ENCODE measurements at regions not wholly inside any gene's neighbourhood (a gene's known extent, or its start where the extent isn't known, plus 50 kb on each side); places are given as distances from the start of the nearest gene placed in this dataset.

- no peak for TF ChIP-seq NFE2L1 (CRISPR knock-in tag; IDR thresholded peaks at IDR 0.05)
- no peak for TF ChIP-seq RELA (CRISPR knock-in tag; IDR thresholded peaks at IDR 0.05; ENCODE audit: borderline replicate concordance)
Observed at GRCh38 chr5:12911156-12911555, 1006.9 kb upstream of the CTNND2 start (continued).

GRCh38 chr5:12910641-12911040, 1006.4 kb upstream of the CTNND2 start:
- DNase-seq (ENCODE audit: low spot score) (no peak), ATAC-seq (no peak)
- Mint-ChIP-seq H3K4me1 (no peaks in the 10 kb centered on the region), H3K27ac (no peak overlapping the region), H3K4me3 (no peak overlapping the region), H3K36me3 (no peaks in the 10 kb centered on the region), H3K27me3 (ENCODE audit: low read depth) (no peaks in the 10 kb centered on the region), H3K9me3 (peaks cover 6% of the 10 kb centered on the region; the same call in 1 of the 2 replicates)
- TF ChIP-seq NFYB (CRISPR knock-in tag; conservative IDR thresholded peaks at IDR 0.05; ENCODE audit: low read depth), result no peak
- CTCF ChIA-PET, result no interaction called here
- POLR2A ChIA-PET, result no interaction called here

GRCh38 chr5:12902611-12903010, 998.4 kb upstream of the CTNND2 start:
- ChIA-PET CTCF (no interaction called here), POLR2A (no interaction called here)
- no peak overlapping the region for H3K4me3 Mint-ChIP-seq
- H3K9me3 Mint-ChIP-seq, result no peaks in the 10 kb centered on the region
- no peak overlapping the region; the same call in 1 of the 2 replicates for H3K27ac Mint-ChIP-seq
- ATAC-seq (no peak), DNase-seq (ENCODE audit: low spot score) (no peak)
- no peaks in the 10 kb centered on the region for H3K27me3 Mint-ChIP-seq (ENCODE audit: low read depth)
- no peaks in the 10 kb centered on the region for H3K36me3 Mint-ChIP-seq
- no peaks in the 10 kb centered on the region for H3K4me1 Mint-ChIP-seq
- no peak for TF ChIP-seq CREB1 (CRISPR knock-in tag; IDR thresholded peaks at IDR 0.05)
- no peak for TF ChIP-seq ERG (CRISPR knock-in tag; IDR thresholded peaks at IDR 0.05)
- no peak for TF ChIP-seq ZNF232 (CRISPR knock-in tag; IDR thresholded peaks at IDR 0.05)
- no peak for TF ChIP-seq ZBTB43 (CRISPR knock-in tag; IDR thresholded peaks at IDR 0.05)
- TF ChIP-seq AFF4 (CRISPR knock-in tag; IDR thresholded peaks at IDR 0.05; ENCODE audit: borderline replicate concordance), result no peak
- no peak for TF ChIP-seq ATF2 (CRISPR knock-in tag; IDR thresholded peaks at IDR 0.05; ENCODE audit: borderline replicate concordance, low read depth)
- no peak for TF ChIP-seq MLX (CRISPR knock-in tag; IDR thresholded peaks at IDR 0.05)
- no peak for TF ChIP-seq PREB (CRISPR knock-in tag; IDR thresholded peaks at IDR 0.05; ENCODE audit: borderline replicate concordance)
- no peak for TF ChIP-seq SMAD4 (CRISPR knock-in tag; IDR thresholded peaks at IDR 0.05)
- no peak for TF ChIP-seq FOXJ3 (CRISPR knock-in tag; IDR thresholded peaks at IDR 0.05; ENCODE audit: borderline replicate concordance)
- TF ChIP-seq SOX15 (CRISPR knock-in tag; IDR thresholded peaks at IDR 0.05), result no peak
- TF ChIP-seq ARID4B (CRISPR knock-in tag; IDR thresholded peaks at IDR 0.05; ENCODE audit: borderline replicate concordance), result no peak
- TF ChIP-seq ZNF423 (CRISPR knock-in tag; IDR thresholded peaks at IDR 0.05), result no peak
- no peak for TF ChIP-seq USF2 (CRISPR knock-in tag; IDR thresholded peaks at IDR 0.05)
- TF ChIP-seq JAZF1 (CRISPR knock-in tag; IDR thresholded peaks at IDR 0.05), result no peak
- no peak for TF ChIP-seq SP1 (CRISPR knock-in tag; conservative IDR thresholded peaks at IDR 0.05)

Measured in WTC11 (cell line).